Sigmoid colon (tissue), 4 donors: ENCODE measurements at regions not wholly inside any gene's neighbourhood (a gene's known extent, or its start where the extent isn't known, plus 50 kb on each side); places are given as distances from the start of the nearest gene placed in this dataset.

Source experiments
- CTCF ChIP-seq, 4 experiments: fragments of 450-650 bp in 3 of 4; fragments of 200-600 bp in 1 of 4; IDR thresholded peaks; one replicate each; pipeline ENCODE4 v1.5.1; 2016 to 2019; ENCODE audit warnings: antibody characterized with exemption in 4 of 4, mild to moderate bottlenecking in 3 of 4, moderate library complexity in 2 of 4
- POLR2A ChIP-seq, 2 donors: fragments of 450-650 bp; IDR thresholded peaks; one replicate each; pipeline ENCODE4 v1.6.1; 2016; ENCODE audit warnings: antibody characterized with exemption in 2 of 2, mild to moderate bottlenecking in 2 of 2, moderate library complexity in 2 of 2
- POLR2AphosphoS5 ChIP-seq, 4 donors: sonication (generic); formaldehyde crosslinking; IDR thresholded peaks; one replicate each; pipeline ENCODE4 v1.6.1; 2017; ENCODE audit warnings: antibody characterized with exemption in 4 of 4

GRCh38 chr3:194062830-194063229 lies 73.1 kb upstream of the HES1 start:
- no peak for TF ChIP-seq CTCF (IDR thresholded peaks at IDR 0.05)
- TF ChIP-seq POLR2AphosphoS5 (IDR thresholded peaks at IDR 0.05), result no peak
- TF ChIP-seq POLR2A (IDR thresholded peaks at IDR 0.05), result no peak
